DMS 273 (cell line): ENCODE measurements at regions not wholly inside any gene's neighbourhood (a gene's known extent, or its start where the extent isn't known, plus 50 kb on each side); places are given as distances from the start of the nearest gene placed in this dataset.
"Not testable (repeated sequence)": the region's sequence is repeated elsewhere in the genome, so short reads cannot be mapped to it uniquely, and the experiment has no call there.

Source experiments
- DNase-seq: peaks from one replicate; lab custom pipeline; 2025; ENCODE audit not compliant: unreplicated experiment; lab: John Stamatoyannopoulos, UW

DNA sequence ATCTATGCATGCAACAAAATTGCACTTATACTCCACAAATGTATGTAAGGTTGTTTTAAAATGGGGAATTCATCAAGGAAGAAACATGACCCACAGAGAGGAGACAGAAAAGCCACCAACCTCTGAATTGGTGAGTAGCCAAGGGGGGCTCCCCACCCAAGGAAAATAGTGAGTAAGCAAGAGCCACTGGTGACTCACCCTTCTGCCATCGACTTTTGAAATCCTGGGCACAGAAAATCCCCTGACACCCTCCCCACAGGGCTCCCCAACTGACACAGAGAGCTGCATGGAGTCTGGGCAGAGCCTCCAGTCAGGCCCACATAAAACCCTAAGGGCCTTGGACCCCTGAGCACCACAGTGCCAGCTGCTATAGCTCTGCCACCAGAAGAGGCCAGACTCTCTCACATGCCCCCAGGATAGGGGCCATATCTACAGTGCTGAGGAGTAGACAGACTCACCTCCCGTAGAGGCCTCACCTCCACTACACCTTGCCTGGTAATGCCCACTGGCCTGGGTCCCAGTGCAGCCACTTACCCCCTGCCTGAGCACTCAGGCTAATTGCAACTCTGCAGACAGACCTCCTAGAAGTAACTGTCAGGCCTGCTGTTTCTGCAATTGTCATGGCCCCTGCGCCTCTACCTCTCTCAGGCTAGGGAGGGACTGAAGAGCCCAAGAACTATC is 244.7 kb upstream of the WSB1 start:
- no peak for DNase-seq

DNA sequence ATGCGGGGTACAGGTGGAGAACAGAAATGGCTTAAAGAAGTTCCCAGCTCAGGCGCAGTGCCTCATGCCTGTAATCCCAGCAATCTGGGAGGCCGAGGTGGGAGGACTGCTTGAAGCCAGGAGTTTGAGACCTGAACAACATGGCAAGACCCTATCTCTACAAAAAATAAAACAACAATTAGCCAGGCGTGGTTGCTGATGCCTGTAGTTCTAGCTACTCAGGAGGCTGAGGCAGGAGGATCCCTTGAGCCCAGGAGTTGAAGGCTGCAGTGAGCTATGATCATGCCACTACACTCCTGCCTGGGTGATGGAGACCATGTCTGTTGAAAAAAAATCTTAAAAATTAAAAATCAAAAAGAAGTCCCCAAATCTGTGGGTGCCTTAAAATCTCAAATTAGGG is 228.3 kb upstream of the WSB1 start:
- DNase-seq = no peak

DNA sequence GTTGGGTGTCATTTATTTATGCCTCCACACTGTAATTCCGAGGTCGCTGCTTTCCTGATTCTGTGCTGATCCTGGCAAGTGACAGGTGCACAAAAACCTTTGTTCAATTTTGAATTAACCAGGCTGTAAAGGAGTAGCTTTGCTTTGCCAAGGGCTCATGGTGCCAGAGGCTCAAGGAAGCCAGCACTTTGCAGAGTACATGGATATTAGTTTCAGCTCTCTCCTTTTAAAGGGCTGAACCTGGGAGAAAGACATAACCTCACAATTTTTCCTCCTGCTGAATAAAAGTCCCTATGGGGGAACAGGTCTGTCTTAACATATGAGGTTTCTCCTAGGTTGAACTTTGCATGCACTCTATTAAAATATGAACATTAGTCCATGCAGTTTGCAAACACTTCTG is 227.6 kb upstream of the WSB1 start:
- no peak for DNase-seq

DNA sequence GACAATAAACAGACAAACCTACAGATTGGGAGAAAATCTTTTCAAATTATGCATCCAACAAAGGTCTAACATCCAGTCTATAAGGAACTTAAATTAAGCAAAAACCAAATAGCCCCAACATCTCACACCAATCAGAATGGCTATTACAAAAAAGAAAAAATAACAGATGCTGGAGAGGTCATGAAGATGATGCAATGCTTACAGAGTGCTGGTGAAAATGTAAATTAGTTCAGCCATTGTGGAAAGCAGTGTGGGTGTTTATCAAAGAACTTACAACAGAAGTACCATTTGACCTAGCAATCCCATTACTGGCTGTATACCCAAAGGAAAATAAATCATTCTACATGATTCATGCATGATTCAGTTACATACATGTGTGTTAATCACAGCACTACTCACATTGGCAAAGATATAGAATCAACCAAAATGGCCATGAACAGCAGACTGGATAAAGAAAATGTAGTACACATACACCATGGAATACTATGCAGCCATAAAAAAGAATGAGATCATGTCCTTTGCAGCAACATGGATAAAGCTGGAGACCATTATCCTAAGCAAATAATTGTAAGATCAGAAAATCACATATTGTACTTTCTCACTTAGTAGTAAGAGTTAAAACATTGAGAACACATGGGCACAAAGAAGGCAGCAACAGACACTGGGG is 223.9 kb upstream of the WSB1 start:
- no peak for DNase-seq

DNA sequence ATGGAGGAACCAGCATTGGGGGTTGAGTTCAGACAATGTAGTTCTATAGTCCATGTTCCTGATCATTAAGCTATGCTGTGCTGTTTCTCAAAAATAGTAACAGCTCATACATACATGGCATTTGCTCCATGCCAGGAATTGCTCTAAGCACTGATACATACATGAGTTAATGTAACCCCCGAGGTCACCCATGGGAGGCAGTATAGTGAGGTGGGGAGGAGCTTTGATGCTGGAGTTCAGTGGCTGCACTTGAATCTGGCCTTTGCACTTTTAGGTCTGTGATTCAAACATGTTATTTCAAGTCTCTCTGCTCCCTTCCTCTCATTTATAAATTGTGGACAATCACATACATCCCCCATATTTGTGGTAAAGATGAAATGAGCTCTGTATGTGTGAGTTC is 223.1 kb upstream of the WSB1 start:
- DNase-seq = no peak

DNA sequence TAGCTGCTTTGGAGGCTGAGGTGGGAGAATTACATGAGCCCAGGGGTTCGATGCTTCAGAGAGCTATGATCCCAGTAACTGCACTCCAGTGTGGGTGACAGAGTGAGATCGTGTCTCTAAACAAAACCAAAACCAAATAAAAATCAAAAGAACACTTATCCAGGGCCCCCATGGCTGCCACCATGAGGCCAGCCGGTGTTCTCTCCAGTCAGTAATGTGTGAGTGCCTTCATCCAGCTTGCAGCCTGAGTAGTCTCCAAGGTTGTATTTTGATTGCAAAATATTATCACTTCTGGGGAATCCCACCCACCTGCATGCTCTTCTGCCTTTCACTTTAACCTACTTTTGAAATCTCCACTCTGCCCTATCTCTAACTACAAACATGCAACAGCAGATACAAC is 221.0 kb upstream of the WSB1 start:
- DNase-seq = no peak

DNA sequence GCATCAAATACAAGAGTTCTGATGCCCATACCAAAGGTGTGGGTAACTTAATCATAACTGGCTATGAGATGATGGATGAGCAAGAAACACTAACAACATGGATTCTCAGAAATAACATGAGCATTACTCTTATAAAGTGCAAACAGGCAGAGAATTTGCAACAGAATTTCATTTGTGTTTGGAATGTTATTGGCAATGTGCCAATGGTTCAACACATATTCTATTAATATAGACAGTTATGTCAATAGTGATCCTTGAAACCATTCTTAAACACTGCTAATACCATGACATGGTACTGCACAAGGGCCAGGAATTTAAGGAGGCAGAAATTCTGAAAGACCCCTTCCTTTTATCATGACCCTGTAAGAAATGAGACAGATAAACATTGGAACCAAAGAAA is 217.1 kb upstream of the WSB1 start:
- DNase-seq = no peak

DNA sequence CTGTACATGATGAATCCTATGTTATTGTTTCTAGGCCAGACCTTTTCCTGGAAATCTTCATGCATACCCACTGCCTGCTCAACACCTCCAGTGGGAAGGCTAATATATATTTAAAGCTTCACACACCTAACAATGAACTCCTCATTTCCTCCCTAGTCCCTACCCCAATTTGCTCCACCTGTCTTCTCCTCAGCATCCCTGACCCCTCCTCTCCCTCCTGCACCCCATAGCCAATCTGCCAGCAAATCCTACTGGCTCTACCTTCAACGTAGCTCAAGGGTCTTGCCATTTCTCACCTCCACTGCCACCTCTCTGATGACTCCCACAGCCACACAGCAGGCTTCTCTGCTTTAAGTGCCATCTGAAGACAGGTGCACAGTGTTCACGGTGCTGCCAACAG is 215.6 kb upstream of the WSB1 start:
- no peak for DNase-seq

DNA sequence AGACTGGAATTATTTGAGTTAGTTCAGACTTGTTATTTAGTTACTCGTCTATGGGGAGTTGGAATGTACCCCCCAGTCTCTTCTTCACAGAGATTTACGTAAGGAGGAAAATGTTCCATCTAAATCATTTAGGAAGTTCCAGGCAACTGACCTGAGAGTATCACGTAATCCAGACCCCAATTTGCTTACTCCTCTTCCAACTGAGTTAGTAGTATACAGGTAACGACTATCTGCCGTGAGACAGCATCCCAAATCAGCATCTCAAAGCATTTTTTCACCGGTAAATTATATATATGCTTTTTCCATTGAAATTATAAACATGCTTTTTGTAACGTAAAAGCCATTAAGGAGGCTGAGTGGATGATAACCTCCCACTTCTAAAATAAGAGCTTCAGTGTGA is 214.3 kb upstream of the WSB1 start:
- DNase-seq = no peak

DNA sequence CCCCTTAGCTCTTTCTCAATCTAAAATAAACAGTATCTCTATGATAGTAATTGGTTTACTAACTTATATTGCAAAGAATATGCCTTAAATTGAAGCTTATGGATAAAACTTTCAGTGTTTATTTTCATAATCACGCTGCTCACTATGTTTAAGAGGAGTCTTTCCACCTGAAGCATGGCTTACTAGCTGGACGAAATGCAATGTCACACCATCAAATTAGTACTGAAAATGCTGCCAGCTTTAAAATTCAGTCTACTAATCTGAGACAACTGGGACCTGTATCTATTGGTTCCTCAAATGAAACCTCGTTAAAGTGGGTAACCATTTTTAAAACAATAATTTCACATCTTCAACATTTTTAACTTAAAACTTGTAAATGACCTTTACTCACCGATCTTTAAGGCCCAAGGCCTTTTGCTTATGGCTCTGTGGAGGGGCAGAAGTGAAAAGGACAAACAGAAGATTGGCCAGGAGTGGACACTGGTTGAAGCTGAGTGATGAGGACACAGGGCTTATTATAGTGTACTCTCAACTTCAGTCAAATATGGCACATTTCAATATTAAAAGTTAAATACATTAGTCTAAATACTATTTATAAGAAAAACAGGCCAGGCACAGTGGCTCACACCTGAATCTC is 212.8 kb upstream of the WSB1 start:
- DNase-seq = no peak

DNA sequence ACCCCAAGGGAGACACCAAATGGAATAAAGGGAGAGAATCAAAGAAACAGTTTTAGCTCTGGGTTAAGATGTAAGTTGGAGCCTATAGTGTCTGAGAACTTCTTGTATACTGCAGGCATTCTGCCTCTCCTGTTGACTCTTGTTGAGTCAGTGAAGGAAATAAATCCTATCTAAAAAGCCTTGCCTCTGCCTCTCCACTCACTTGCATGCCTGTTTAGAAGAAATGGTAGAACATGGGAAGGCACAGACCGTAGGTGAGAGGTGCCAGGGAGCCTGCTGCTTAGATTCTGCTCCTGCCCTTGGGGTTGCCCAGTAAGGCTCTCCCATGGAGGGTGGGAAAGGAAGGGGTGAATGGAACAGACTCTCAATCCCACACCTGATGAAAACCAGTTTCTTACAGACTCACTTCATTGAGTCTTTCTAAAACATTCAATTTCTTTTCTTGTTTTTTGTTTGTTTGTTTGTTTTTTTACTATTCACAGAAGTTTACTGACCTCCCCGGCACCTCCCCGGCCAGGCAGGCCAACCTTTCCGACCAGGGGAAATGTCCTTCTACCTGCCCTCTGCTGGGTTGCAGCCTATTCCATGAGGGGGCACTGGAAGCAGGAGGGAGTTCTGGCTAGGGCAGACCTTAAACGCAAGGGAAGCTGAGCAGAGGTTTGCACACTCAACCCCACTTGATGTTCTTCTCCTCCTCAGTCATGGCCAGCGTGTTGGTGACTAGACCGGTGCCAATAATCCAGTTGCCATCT is 211.7 kb upstream of the WSB1 start:
- DNase-seq = no peak

DNA sequence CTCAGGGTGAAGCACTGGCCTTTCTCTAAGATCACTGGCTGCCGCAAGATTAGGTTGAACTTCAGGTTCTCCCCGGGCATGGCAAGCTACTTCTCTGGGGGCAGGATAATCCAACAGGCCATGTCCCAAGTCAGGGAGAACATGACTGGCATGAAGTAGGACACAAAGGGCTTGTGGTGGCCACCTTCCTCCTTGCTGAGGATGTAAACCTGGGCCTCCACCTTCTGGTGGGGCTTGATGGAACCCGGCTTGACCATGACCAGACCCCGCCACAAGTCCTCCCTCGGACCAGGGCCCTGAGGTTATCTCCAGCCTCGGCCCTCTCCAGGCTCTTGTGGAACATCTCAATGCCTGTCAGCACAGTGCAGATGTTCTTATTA is 211.1 kb upstream of the WSB1 start:
- DNase-seq = no peak

DNA sequence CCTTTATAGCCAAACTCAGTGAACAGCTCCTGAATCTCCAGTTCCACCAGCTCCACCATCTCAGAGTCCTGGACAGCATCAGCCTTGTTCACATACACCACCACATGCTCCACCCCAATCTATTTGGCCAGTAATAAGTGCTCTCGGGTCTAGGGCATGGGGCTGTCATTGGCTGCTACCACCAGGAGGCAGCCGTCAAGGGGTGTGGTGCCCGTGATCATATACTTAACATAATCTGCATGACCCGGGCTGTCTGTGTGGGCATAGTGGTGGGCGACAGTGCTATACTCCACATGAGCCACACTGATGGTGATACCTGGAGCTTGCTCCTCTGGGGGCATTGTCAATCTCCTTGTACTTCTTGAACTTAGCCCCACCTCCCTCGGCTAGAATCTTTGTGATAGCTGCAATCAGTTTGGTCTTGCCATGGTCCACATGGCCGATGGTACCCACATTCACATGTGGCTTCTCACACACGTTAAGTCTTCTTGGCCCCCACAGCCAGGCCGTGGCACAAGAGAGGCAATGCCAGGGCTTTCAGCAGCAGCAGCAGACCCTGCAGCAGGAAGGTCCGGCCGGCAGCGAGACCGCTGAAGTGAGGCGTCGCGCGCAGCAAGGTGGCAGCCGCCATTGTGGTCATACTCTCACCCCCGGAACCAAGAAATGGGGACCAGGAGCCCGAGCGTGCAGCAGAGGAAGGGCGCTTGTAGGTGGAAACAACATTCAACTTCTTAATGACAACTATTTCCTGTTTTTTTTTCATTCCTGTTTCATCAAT is 210.3 kb upstream of the WSB1 start:
- DNase-seq = no peak

DNA sequence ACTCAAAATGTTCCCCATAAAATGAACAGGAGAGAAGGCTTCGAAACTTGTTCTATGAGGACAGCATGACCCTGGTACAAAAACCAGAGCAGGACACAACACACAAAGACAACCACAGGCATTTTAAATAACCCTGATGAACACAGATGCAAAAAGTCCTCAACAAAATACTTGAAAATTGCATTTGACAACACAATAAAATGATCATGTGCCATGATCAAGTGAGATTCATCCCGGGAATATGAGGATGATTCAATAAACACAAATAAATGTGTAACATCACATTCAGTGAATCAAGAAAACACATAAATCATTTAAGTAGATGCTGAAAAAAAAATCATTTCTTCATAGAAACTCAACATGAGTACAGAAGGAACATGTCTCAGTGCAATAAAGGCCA is 208.4 kb upstream of the WSB1 start:
- DNase-seq = no peak

DNA sequence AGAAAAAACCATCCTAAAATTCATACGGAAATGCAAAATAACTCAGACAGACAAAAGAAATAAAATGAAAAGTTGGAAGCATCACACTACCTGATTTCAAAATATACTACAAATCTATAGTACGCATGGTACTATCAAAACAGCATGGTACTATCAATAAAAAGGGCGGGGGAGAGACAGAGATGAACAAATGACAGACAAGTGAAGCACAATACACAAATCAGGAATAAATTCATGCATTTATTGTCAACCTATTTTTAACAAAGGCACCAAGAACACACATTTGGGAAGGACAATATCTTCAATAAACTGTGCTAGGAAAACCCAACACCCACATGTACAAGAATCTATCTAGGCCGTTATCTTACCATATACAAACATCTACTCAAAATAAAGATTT is 207.4 kb upstream of the WSB1 start:
- no peak for DNase-seq

DNA sequence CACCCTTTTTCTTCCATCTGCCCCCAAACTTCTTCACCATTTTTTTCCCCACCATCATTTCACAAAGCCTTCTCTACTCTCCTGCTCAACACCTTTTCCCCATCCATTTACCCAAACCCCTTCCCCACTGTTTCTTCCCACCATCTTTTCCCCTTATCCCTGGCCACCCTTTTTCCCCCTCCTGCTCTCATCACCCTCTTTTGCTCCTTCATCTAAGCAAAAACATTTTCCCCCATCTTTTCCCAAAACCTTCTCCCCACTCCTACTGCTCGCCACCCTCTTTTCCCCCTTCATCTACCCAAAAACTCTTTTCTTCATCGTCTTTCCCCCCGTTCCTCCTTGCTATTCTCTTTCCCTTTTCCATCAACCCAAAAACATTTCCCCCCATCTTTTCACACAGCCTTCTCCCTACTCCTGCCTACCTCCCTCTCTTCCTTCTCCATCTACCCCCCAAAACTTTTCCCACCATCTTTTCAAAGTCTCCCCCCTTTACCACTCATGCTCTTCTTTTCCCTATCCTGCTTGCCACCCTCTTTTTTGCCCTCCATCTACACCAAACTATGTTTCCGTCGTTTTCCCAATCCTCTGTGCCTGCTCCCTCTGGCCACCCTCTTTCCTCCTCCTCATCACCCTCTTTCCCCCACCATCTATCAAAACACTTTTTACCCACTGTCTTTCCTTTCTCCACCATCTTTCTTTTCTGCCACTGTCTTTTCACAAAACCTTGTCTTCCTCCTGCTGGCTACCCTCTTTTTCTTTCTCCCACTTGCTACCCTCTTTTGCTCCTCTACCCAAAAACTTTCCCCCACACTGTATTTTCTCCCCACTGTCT is 205.8 kb upstream of the WSB1 start:
- DNase-seq = no peak

DNA sequence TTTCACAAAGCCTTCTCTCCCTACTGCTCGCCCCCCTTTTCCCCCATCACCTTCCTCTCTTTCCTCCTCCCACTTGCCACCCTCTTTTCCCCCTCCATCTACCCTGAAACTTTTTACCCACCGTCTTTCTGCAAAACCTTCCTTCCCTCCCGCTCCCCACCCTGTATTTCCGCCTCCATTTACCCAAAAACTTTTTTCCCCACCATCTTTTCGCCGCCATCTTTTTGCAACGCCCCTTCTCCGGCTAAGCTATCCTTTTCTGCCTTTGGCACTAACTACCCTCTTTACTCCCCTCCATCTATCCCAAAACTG is 205.2 kb upstream of the WSB1 start:
- DNase-seq = no peak

DNA sequence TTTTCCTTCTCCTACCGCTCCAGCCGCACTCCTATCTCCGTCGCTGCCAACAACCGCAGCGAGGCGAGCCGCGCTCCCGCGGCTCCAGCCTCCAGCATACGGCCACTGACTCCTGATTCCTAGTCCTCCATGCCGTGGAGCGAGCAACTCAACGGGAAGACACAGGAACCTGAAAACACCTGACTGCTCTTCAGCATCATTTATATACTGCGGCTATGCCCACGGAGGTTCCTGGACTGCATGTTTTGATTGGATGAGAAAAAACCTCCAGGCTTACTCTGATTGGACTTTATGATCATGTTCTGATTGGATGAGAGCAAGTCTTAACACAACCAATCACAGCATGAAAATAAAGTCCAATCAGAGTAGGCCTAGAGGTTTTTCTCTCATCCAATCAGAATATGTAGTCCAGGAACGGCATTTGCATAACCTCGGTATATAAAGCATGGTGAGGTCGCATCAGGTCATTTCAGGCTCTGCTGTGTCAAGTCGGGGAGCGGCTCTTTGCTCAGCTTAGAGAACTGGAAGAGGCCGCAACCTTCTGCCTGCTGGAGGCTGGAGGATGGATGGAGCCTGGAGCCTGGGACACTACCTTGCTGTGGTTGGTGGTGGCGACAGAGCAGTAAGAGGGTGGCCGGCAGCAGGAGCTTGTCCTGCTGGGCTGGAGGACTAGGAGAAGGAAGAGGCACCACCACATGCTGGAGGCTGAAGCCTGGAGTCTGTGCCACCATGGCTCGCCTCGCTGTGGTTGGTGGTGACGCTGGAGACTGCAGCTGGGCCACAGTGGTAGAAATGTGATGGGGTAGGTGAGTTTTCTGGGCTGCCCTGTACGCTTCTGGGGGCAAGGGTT is 204.6 kb upstream of the WSB1 start:
- DNase-seq = not testable (repeated sequence)

DNA sequence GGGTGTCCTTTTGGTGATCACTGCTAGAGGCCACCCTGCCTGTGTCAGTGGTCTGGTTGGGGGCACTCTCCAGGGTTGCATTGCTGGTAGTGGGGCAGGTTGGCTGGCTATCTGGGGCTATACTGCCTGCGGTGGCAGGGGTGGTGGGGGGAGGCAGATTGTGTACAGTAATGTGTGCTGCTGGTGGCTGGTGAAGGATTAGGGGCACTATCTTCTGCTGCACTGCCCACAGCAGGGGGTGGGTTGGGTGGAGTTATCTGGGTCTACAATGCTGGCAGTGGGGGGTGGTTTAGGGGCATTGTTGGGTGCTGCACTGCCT is 204.0 kb upstream of the WSB1 start:
- DNase-seq = no peak
